Dermis microvascular lymphatic vessel endothelial cell (primary cell): ENCODE measurements at regions not wholly inside any gene's neighbourhood (a gene's known extent, or its start where the extent isn't known, plus 50 kb on each side); places are given as distances from the start of the nearest gene placed in this dataset.

ENCODE experiments used
- DNase-seq, 2 donors: peaks; one replicate each; pipeline versions ENCODE4 v3.0.0 to v3.0.0-alpha.2; 2010; ENCODE audit warnings: low read depth in 2 of 2

- DNase-seq: no peak
These were observed 71.8 kb downstream of the RTL9 start for GRCh38 chrX:110430293-110431076.

GRCh38 chrX:110432091-110432905, 73.7 kb downstream of the RTL9 start:
- DNase-seq: no peak

GRCh38 chrX:110432906-110433215, 74.2 kb downstream of the RTL9 start:
- no peak for DNase-seq

GRCh38 chrX:110435196-110435595, 76.5 kb downstream of the RTL9 start:
- DNase-seq: no peak

- DNase-seq: no peak
These were observed 77.9 kb downstream of the RTL9 start for GRCh38 chrX:110436523-110436922.

- no peak for DNase-seq
These were observed 79.0 kb downstream of the RTL9 start for GRCh38 chrX:110437686-110438085.

GRCh38 chrX:110440016-110440805, 81.6 kb downstream of the RTL9 start:
- no peak for DNase-seq

GRCh38 chrX:110442635-110443034, 84.0 kb downstream of the RTL9 start:
- DNase-seq: peak in 1 of 2 donors; percentile 1

GRCh38 chrX:110444996-110445395, 86.3 kb downstream of the RTL9 start:
- DNase-seq: no peak

GRCh38 chrX:110448459-110448858, 89.8 kb downstream of the RTL9 start:
- no peak for DNase-seq

- DNase-seq: no peak
These were observed 90.7 kb downstream of the RTL9 start for GRCh38 chrX:110449312-110449711.

- peak; percentile 54 to 57 for DNase-seq
These were observed 91.4 kb downstream of the RTL9 start for GRCh38 chrX:110450050-110450449.

GRCh38 chrX:110454336-110454735, 95.7 kb downstream of the RTL9 start:
- no peak for DNase-seq

- DNase-seq: no peak
These were observed 104.3 kb downstream of the RTL9 start for GRCh38 chrX:110462957-110463356.

GRCh38 chrX:110466790-110467189, 108.1 kb downstream of the RTL9 start:
- no peak for DNase-seq

GRCh38 chrX:110472265-110472664, 113.6 kb downstream of the RTL9 start:
- DNase-seq: no peak

- no peak for DNase-seq
These were observed 119.1 kb downstream of the RTL9 start for GRCh38 chrX:110477593-110478228.

- no peak for DNase-seq
These were observed 133.4 kb downstream of the RTL9 start for GRCh38 chrX:110491846-110492620.

- DNase-seq: no peak
These were observed 146.3 kb downstream of the RTL9 start for GRCh38 chrX:110504947-110505346.

- no peak for DNase-seq
These were observed 151.3 kb downstream of the RTL9 start for GRCh38 chrX:110509755-110510532.
